IPS DF 6.9 (cell line): ENCODE measurements at regions not wholly inside any gene's neighbourhood (a gene's known extent, or its start where the extent isn't known, plus 50 kb on each side); places are given as distances from the start of the nearest gene placed in this dataset.
"Not testable (repeated sequence)": the region's sequence is repeated elsewhere in the genome, so short reads cannot be mapped to it uniquely, and the experiment has no call there.

Experiments used
- DNase-seq: peaks from one replicate; pipeline ENCODE4 v3.0.0-alpha.2; 2013; ENCODE audit warnings: low read depth, low spot score
- H3K27ac ChIP-seq: one replicate; pipeline ENCODE4 v1.5.1; 2013; ENCODE audit warnings: low read length, control low read depth
- H3K27me3 ChIP-seq: 2 replicates; pipeline ENCODE4 v1.6.1; 2013; ENCODE audit warnings: mild to moderate bottlenecking, low read length; ENCODE audit not compliant: control insufficient read depth, insufficient read depth
- H3K36me3 ChIP-seq: 2 replicates; pipeline ENCODE4 v1.6.1; 2013; ENCODE audit warnings: low read length; ENCODE audit not compliant: control insufficient read depth, insufficient read depth
- H3K4me1 ChIP-seq: 2 replicates; pipeline ENCODE4 v1.6.1; 2013; ENCODE audit warnings: low read length; ENCODE audit not compliant: control insufficient read depth, insufficient read depth
- H3K4me3 ChIP-seq: 2 replicates; pipeline ENCODE4 v1.5.1; 2013; ENCODE audit warnings: mild to moderate bottlenecking, low read length
- H3K9me3 ChIP-seq: 2 replicates; pipeline ENCODE4 v1.6.1; 2013; ENCODE audit warnings: low read length, inconsistent platforms; ENCODE audit not compliant: control insufficient read depth, insufficient read depth
- WGBS: extraction: QIAGEN DNeasy Blood & Tissue Kit; methylation state at CpG from one replicate; pipeline ENCODE4 v1.1.7; 2013; ENCODE audit warnings: mixed read lengths, missing lambda C conversion rate; ENCODE audit not compliant: insufficient read length, insufficient coverage; 5-methylcytosine and 5-hydroxymethylcytosine counted together

GRCh38 chr11:38784164-38784563 lies 2186.1 kb upstream of the RAG2 start:
- H3K36me3 ChIP-seq: no peaks in the 10 kb centered on the region
- H3K27ac ChIP-seq: no peak overlapping the region
- H3K9me3 ChIP-seq: no peaks in the 10 kb centered on the region
- H3K4me3 ChIP-seq: no peak overlapping the region
- no peak for DNase-seq
- no CpG with 5 or more reads among the region's 2 CpGs for WGBS
- H3K27me3 ChIP-seq: no peaks in the 10 kb centered on the region
- no peaks in the 10 kb centered on the region for H3K4me1 ChIP-seq

DNA sequence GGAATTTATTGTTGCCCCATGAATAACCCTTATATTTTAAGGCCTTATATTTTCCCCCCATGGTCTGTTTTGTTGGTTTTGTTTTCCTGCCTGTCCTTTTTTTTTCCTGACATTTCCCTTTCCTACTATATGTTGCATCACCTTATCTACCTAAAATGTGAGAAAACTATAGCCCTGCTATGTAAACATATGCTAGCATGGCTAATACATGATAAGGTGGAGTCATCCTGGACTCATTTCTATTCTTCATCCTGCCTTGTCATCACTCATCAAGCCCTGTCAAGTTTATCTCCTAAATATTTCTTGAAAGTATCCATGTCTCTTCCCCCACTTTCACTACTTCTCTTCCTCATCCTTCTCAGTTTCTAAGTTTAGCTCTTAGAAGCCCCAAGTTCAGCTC lies 2168.8 kb upstream of the RAG2 start:
- H3K36me3 ChIP-seq: no peaks in the 10 kb centered on the region
- DNase-seq: no peak
- H3K4me3 ChIP-seq: no peak overlapping the region
- H3K9me3 ChIP-seq: no peaks in the 10 kb centered on the region
- H3K27ac ChIP-seq: no peak overlapping the region
- H3K27me3 ChIP-seq: no peaks in the 10 kb centered on the region
- no peaks in the 10 kb centered on the region for H3K4me1 ChIP-seq

GRCh38 chr11:38759394-38759793 lies 2161.4 kb upstream of the RAG2 start:
- Histone ChIP-seq H3K9me3 (no peaks in the 10 kb centered on the region), H3K4me1 (no peaks in the 10 kb centered on the region), H3K36me3 (no peaks in the 10 kb centered on the region), H3K4me3 (no peak overlapping the region), H3K27me3 (no peaks in the 10 kb centered on the region), H3K27ac (no peak overlapping the region)
- DNase-seq: no peak

DNA sequence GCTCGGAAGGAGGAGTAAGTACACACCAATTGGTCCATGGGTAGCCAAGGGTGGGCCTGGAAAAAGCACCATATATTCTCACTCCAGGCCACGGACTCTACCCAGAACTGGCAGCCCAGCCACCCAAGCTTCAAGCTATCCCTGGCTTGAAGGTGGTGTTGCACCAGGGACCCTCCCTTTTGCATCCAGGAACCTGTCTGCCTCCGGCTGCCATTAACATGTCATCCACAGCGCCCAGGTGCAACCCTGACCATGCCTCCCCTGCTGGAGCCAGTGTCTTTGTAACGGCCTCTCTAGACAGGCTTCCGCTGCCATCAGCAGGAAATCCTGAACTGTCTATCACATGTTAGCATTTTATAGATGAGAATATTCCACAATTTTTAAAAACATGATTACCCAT lies 2158.5 kb upstream of the RAG2 start:
- no CpG with 5 or more reads among the region's 6 CpGs for WGBS
- Histone ChIP-seq H3K4me1 (no peaks in the 10 kb centered on the region), H3K27ac (no peak overlapping the region), H3K9me3 (no peaks in the 10 kb centered on the region), H3K4me3 (no peak overlapping the region), H3K36me3 (no peaks in the 10 kb centered on the region), H3K27me3 (no peaks in the 10 kb centered on the region)
- DNase-seq: no peak

GRCh38 chr11:38751421-38751820 lies 2153.4 kb upstream of the RAG2 start:
- H3K36me3 ChIP-seq: no peaks in the 10 kb centered on the region
- no peak overlapping the region for H3K27ac ChIP-seq
- no peaks in the 10 kb centered on the region for H3K27me3 ChIP-seq
- H3K4me3 ChIP-seq: no peak overlapping the region
- no peaks in the 10 kb centered on the region for H3K4me1 ChIP-seq
- no CpG with 5 or more reads among the region's 2 CpGs for WGBS
- no peak for DNase-seq
- no peaks in the 10 kb centered on the region for H3K9me3 ChIP-seq

DNA sequence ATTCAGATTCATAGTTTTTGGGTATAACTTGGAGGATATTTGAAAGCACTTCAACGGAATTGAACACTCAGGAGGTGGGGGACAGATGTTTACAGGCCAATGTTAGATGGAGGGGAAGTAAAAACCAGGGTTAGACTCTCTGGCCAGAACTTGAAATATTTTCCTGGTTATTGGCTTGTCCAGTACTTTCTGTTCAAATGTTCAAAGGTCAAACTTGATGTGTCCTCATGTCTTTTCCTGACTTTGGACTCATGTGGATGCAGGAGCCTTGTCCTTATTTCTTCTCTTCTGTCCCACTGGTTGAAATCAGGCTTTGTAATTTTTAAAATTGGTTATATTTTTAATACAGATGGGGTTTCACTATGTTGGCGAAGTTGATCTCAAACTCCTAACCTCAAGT lies 2148.5 kb upstream of the RAG2 start:
- H3K4me3 ChIP-seq, H3K27ac ChIP-seq, H3K9me3 ChIP-seq, H3K27me3 ChIP-seq, DNase-seq, H3K4me1 ChIP-seq, H3K36me3 ChIP-seq: not testable (repeated sequence)
- WGBS: no CpG with 5 or more reads among the region's 2 CpGs

DNA sequence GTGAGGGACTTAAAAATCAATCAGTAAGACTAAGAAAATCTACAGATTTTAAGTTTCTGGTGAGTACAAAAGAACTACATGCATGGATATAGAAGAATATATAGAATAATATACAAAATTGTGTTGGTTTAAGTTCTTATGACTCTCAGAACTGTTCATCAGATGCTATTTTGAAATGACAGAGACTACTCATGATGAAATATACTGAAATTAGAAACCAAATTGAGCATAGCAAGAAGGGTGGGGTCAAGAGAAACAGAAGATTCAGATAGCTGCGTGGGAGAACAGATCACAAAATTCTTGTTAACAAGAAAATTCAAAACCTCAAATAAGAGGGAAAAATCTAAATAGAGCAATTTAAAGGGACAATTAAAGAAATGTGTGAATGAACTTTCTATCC lies 2125.3 kb upstream of the RAG2 start:
- peaks cover 2% of the 10 kb centered on the region; the same call in 1 of the 2 replicates for H3K4me1 ChIP-seq
- H3K27me3 ChIP-seq: no peaks in the 10 kb centered on the region
- no peak overlapping the region for H3K4me3 ChIP-seq
- no peaks in the 10 kb centered on the region for H3K9me3 ChIP-seq
- no peaks in the 10 kb centered on the region for H3K36me3 ChIP-seq
- H3K27ac ChIP-seq: no peak overlapping the region
- WGBS: no CpG with 5 or more reads among the region's 1 CpG
- no peak for DNase-seq

DNA sequence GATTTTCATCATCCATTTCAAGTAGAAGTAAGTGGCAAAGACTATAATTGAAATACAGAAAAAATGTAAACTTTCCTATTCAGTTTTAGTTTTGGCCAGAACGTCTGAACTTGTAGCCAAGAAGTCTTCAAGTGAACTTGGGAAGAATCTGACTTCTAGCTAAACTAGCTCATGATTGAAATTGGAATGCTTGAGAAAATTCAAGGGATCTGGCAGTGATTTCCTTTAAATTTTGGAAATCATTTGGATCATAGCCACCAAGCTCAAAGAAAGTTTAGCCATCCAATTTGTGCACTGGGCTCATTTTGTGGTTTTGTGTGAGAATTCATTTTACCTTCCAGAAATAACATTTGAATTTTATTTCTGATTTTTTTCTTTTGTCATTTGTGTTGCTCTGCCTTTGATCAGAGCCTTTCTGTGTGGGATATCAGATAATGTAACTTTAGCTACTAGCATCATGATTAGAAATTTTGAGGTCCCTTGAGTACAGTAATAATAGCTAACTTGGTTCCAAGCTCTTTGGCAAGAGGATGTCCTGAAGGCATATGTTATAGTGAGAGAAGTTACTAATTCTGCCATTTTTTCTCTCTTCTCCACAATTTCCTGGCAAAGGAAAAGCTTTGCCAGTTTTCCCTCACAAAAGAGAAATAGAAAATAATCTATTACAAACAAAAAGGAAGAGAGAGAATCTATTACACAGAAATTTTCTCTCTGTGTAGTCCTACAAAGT lies 2123.7 kb upstream of the RAG2 start:
- Histone ChIP-seq H3K4me1 (peaks cover 2% of the 10 kb centered on the region; the same call in 1 of the 2 replicates), H3K9me3 (no peaks in the 10 kb centered on the region), H3K27ac (no peak overlapping the region), H3K27me3 (no peaks in the 10 kb centered on the region), H3K36me3 (no peaks in the 10 kb centered on the region), H3K4me3 (no peak overlapping the region)
- no peak for DNase-seq
- WGBS: no CpG with 5 or more reads among the region's 1 CpG

DNA sequence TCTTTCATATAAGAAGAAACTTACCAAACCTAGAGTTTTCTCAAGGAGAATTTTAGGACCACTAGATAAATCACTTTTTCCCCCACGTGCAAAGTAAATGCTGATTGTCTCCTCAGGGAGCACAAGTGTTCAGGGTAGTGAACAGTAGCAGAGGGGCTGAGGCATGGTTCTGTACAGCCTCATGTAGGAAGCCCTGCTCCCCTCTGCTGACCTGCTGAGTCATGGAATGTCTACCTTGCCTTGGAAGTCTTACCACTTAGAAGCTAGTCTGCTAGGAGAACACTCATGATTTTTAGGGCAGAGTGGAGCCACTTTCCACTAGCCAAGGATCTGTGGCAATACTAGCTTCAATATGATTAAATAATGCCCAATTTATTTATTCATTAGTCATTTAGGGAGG lies 2120.6 kb upstream of the RAG2 start:
- Histone ChIP-seq H3K9me3 (no peaks in the 10 kb centered on the region), H3K36me3 (no peaks in the 10 kb centered on the region), H3K27me3 (no peaks in the 10 kb centered on the region), H3K4me3 (no peak overlapping the region), H3K4me1 (peaks cover 2% of the 10 kb centered on the region; the same call in 1 of the 2 replicates), H3K27ac (no peak overlapping the region)
- no CpG with 5 or more reads among the region's 1 CpG for WGBS
- DNase-seq: no peak

- peaks cover 2% of the 10 kb centered on the region; the same call in 1 of the 2 replicates for H3K4me1 ChIP-seq
- H3K4me3 ChIP-seq: no peak overlapping the region
- H3K36me3 ChIP-seq: no peaks in the 10 kb centered on the region
- no peaks in the 10 kb centered on the region for H3K9me3 ChIP-seq
- no peak overlapping the region for H3K27ac ChIP-seq
- no CpG with 5 or more reads among the region's 2 CpGs for WGBS
- H3K27me3 ChIP-seq: no peaks in the 10 kb centered on the region
- no peak for DNase-seq
Measured at GRCh38 chr11:38718049-38718448, 2120.0 kb upstream of the RAG2 start.

DNA sequence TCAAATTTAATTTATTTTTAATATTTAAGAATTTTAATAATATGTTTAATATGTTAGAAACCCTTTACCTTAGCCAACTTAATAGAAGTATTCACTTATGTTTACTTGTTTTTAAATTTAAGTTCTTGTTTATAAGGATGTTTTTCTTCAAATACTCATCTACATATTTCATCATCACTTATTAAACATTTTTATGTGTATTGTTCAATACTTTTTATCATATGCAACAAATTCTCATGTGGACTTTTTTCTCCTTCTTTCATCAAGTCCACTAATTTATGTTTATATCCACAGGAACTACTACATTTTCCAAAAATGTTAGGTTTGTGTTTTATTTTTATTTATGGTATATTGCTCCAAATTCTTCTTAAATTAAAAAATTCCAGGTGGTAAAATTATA lies 2113.1 kb upstream of the RAG2 start:
- Histone ChIP-seq H3K27ac (no peak overlapping the region), H3K36me3 (no peaks in the 10 kb centered on the region), H3K9me3 (no peaks in the 10 kb centered on the region), H3K27me3 (no peaks in the 10 kb centered on the region), H3K4me1 (no peaks in the 10 kb centered on the region), H3K4me3 (no peak overlapping the region)
- no peak for DNase-seq
